GM12878 (cell line): ENCODE measurements at regions not wholly inside any gene's neighbourhood (a gene's known extent, or its start where the extent isn't known, plus 50 kb on each side); places are given as distances from the start of the nearest gene placed in this dataset.
A peak's percentile ranks its signal among the peaks of the same experiment; 100 is the strongest.

Experiments used
- CEBPZ ChIP-seq: fragments of 150-350 bp; IDR thresholded peaks from 2 replicates; pipeline ENCODE4 v1.6.1; 2016; ENCODE audit warnings: low read depth, low read length
- CREB1 ChIP-seq: IDR thresholded peaks from 2 replicates; pipeline ENCODE4 v1.6.1; 2012; ENCODE audit warnings: low read depth, mild to moderate bottlenecking, inconsistent platforms
- DPF2 ChIP-seq: fragments of 450-650 bp; IDR thresholded peaks from 2 replicates; pipeline ENCODE4 v1.6.1; 2017; ENCODE audit warnings: mild to moderate bottlenecking
- EZH2 ChIP-seq: IDR thresholded peaks from 2 replicates; pipeline ENCODE4 v1.6.1; 2012; ENCODE audit warnings: low read depth, mild to moderate bottlenecking, control low read depth, inconsistent platforms, low read length, borderline replicate concordance; ENCODE audit not compliant: control insufficient read depth
- KAT2A ChIP-seq: conservative IDR thresholded peaks from 2 replicates; pipeline ENCODE4 v1.6.1; 2011; ENCODE audit warnings: low read depth, low read length; ENCODE audit not compliant: control insufficient read depth
- NR2C1 ChIP-seq: fragments of 450-650 bp; IDR thresholded peaks from 2 replicates; pipeline ENCODE4 v1.6.1; 2017; ENCODE audit warnings: antibody characterized with exemption, mild to moderate bottlenecking, moderate library complexity
- NRF1 ChIP-seq: conservative IDR thresholded peaks from 2 replicates; pipeline ENCODE4 v1.6.1; 2011; ENCODE audit warnings: mild to moderate bottlenecking, low read depth, low read length, improper control_type of control experiment
- POLR2AphosphoS5 ChIP-seq: IDR thresholded peaks from 2 replicates; pipeline ENCODE4 v1.6.1; 2011; ENCODE audit warnings: mild to moderate bottlenecking, low read length, inconsistent platforms
- RAD21 ChIP-seq: IDR thresholded peaks from 2 replicates; pipeline ENCODE4 v1.6.1; 2011; ENCODE audit warnings: mild to moderate bottlenecking, low read depth, low read length, moderate library complexity; ENCODE audit not compliant: insufficient read depth
- RAD51 ChIP-seq: fragments of 450-650 bp; IDR thresholded peaks from 2 replicates; pipeline ENCODE4 v1.6.1; 2016; ENCODE audit warnings: moderate library complexity, mild to moderate bottlenecking, inconsistent platforms
- RCOR1 ChIP-seq: conservative IDR thresholded peaks from 2 replicates; pipeline ENCODE4 v1.6.1; 2012; ENCODE audit warnings: low read depth, low read length, improper control_type of control experiment
- RELB ChIP-seq: fragments of 450-650 bp; IDR thresholded peaks from 2 replicates; pipeline ENCODE4 v1.6.1; 2017; ENCODE audit warnings: low read depth, mild to moderate bottlenecking, moderate library complexity
- SUZ12 ChIP-seq: fragments of 200-600 bp; sonication (generic); IDR thresholded peaks from one replicate; pipeline ENCODE4 v1.6.1; 2018; ENCODE audit warnings: antibody characterized with exemption, mild to moderate bottlenecking; ENCODE audit not compliant: unreplicated experiment

- 0 out of 2 replicates have a peak, but pooled peaks have one; percentile 49 for TF ChIP-seq DPF2
- 0 out of 2 replicates have a peak, but pooled peaks have one; percentile 36 for TF ChIP-seq RELB
- TF ChIP-seq NR2C1: no peak
- TF ChIP-seq POLR2AphosphoS5: peak; percentile 50; the same call in 1 of the 2 replicates
- TF ChIP-seq NRF1: no peak
- no peak for TF ChIP-seq CEBPZ
- TF ChIP-seq RCOR1: no peak
- TF ChIP-seq KAT2A: no peak
- no peak for TF ChIP-seq EZH2
- no peak for TF ChIP-seq SUZ12
- 0 out of 2 replicates have a peak, but pooled peaks have one; percentile 4 for TF ChIP-seq RAD51
- peak; percentile 62; the same call in 1 of the 2 replicates for TF ChIP-seq CREB1
- TF ChIP-seq RAD21: 0 out of 2 replicates have a peak, but pooled peaks have one; percentile 14
These were observed 71.1 kb upstream of the ERRFI1 start (continued) for GRCh38 chr1:8097077-8097799.
